H1 (cell line): ENCODE measurements at regions not wholly inside any gene's neighbourhood (a gene's known extent, or its start where the extent isn't known, plus 50 kb on each side); places are given as distances from the start of the nearest gene placed in this dataset.

Experiments used
- CHD1 ChIP-seq: IDR thresholded peaks from 2 replicates; pipeline ENCODE4 v1.6.1; 2012; ENCODE audit warnings: low read depth, low read length, improper control_type of control experiment
- CTCF ChIP-seq, 3 experiments: IDR thresholded peaks; 1 replicate in 2 of 3; 2 replicates in 1 of 3; pipeline versions ENCODE4 v1.5.1 to v1.6.1; 2011; ENCODE audit warnings: low read length in 3 of 3, mild to moderate bottlenecking in 3 of 3, inconsistent platforms in 2 of 3, low read depth in 1 of 3, moderate library complexity in 1 of 3; ENCODE audit not compliant: insufficient read depth in 1 of 3; ENCODE audit errors: control extremely low read depth in 1 of 3
- GABPA ChIP-seq: IDR thresholded peaks from 2 replicates; pipeline ENCODE4 v1.6.1; 2011; ENCODE audit warnings: mild to moderate bottlenecking, low read length, moderate library complexity, borderline replicate concordance; ENCODE audit not compliant: insufficient read depth
- JUND ChIP-seq: IDR thresholded peaks from 2 replicates; pipeline ENCODE4 v1.6.1; 2011; ENCODE audit warnings: mild to moderate bottlenecking, improper control_type of control experiment, low read length
- NANOG ChIP-seq: IDR thresholded peaks from 2 replicates; pipeline ENCODE4 v1.6.1; 2011; ENCODE audit warnings: low read length, low read depth, mild to moderate bottlenecking, inconsistent platforms; ENCODE audit not compliant: insufficient read depth, poor library complexity, severe bottlenecking
- POLR2A ChIP-seq, 2 experiments: IDR thresholded peaks; 1 replicate in 1 of 2; 2 replicates in 1 of 2; pipeline ENCODE4 v1.6.1; 2011; ENCODE audit warnings: low read depth in 2 of 2, low read length in 2 of 2, mild to moderate bottlenecking in 2 of 2; ENCODE audit errors: control extremely low read depth in 1 of 2
- POLR2AphosphoS5 ChIP-seq: IDR thresholded peaks from 2 replicates; pipeline ENCODE4 v1.6.1; 2011; ENCODE audit warnings: low read depth, low read length
- RAD21 ChIP-seq, 2 experiments: IDR thresholded peaks in 1 of 2; conservative IDR thresholded peaks in 1 of 2; 2 replicates each; pipeline ENCODE4 v1.6.1; 2011; ENCODE audit warnings: low read depth in 2 of 2, low read length in 2 of 2, improper control_type of control experiment in 1 of 2, inconsistent platforms in 1 of 2, mild to moderate bottlenecking in 1 of 2, moderate library complexity in 1 of 2
- RFX5 ChIP-seq: IDR thresholded peaks from 2 replicates; pipeline ENCODE4 v1.6.1; 2011; ENCODE audit warnings: low read depth, low read length, improper control_type of control experiment, borderline replicate concordance
- SAP30 ChIP-seq: fragments of 300-600 bp; sonication (generic); IDR thresholded peaks from 2 replicates; pipeline ENCODE4 v1.7.1; 2012; ENCODE audit warnings: low read length, moderate library complexity, mild to moderate bottlenecking, inconsistent platforms; ENCODE audit not compliant: insufficient read depth, insufficient replicate concordance
- TEAD4 ChIP-seq: IDR thresholded peaks from 2 replicates; pipeline ENCODE4 v1.6.1; 2012; ENCODE audit warnings: low read depth, low read length, inconsistent platforms, mixed read lengths
- TF ChIP-seq, protein P1 (sequence below): IDR thresholded peaks from 2 replicates; pipeline ENCODE4 v1.6.1; 2012; ENCODE audit warnings: inconsistent platforms

DNA sequence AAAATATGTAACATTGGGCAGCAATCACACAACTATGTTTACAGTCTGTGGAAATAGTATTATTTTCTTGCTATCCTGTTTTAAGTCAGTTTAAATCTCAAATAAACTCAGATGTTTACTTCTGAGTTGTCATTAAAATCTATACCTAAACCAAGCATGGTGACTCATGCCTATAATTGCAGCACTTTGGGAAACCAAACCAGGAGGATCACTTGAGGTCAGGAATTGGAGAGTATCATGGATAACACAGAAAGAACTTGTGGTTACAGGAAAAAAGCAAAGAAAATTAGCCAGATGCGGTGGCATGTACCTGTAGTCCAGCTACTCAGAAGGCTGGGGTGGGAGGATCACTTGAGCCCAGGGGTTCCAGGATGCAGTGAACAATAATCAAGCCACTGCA lies 631.6 kb upstream of the EPHA6 start:
- TF ChIP-seq SAP30, result no peak
- TF ChIP-seq CTCF (IDR thresholded peaks at IDR 0.05; ENCODE audit: control extremely low read depth in 1 of 3, insufficient read depth in 1 of 3, low read depth in 1 of 3, low read length in 3 of 3), result no peak
- TF ChIP-seq RAD21 (IDR thresholded peaks at IDR 0.05 in 1 of 2, conservative IDR thresholded peaks at IDR 0.05 in 1 of 2; ENCODE audit: low read depth in 2 of 2, low read length in 2 of 2), result no peak
- TF ChIP-seq, protein P1, sequence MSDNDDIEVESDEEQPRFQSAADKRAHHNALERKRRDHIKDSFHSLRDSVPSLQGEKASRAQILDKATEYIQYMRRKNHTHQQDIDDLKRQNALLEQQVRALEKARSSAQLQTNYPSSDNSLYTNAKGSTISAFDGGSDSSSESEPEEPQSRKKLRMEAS, result no peak
- no peak for TF ChIP-seq GABPA
- no peak for TF ChIP-seq RFX5
- TF ChIP-seq CHD1, result no peak
- TF ChIP-seq NANOG, result no peak
- no peak for TF ChIP-seq POLR2AphosphoS5
- no peak for TF ChIP-seq JUND
- TF ChIP-seq POLR2A (IDR thresholded peaks at IDR 0.05; ENCODE audit: control extremely low read depth in 1 of 2, low read depth in 2 of 2, low read length in 2 of 2), result no peak
- TF ChIP-seq TEAD4, result no peak
